SW 1271 (cell line): ENCODE measurements at regions not wholly inside any gene's neighbourhood (a gene's known extent, or its start where the extent isn't known, plus 50 kb on each side); places are given as distances from the start of the nearest gene placed in this dataset.
"Not testable (repeated sequence)": the region's sequence is repeated elsewhere in the genome, so short reads cannot be mapped to it uniquely, and the experiment has no call there.

Experiments
- DNase-seq, 2 experiments: peaks; one replicate each; lab custom pipeline; 2025; lab: John Stamatoyannopoulos, UW

DNA sequence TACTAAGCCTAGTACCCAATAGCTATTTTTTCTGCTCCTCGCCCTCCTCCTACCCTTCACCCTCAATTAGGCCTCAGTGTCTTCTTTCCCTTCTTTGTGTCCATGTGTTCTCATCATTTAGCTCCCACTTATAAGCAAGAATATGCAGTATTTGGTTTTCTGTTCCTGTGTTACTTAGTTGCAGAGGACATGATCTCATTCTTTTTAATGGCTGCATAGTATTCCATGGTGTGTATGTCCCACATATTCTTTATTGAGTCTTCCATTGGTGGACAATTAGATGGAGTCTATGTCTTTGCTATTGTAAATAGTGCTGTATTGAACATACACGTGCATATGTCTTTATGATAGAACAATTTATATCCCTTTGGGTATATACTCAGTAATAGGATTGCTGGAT is 106.9 kb upstream of the NR5A2 start:
- DNase-seq, result no peak

DNA sequence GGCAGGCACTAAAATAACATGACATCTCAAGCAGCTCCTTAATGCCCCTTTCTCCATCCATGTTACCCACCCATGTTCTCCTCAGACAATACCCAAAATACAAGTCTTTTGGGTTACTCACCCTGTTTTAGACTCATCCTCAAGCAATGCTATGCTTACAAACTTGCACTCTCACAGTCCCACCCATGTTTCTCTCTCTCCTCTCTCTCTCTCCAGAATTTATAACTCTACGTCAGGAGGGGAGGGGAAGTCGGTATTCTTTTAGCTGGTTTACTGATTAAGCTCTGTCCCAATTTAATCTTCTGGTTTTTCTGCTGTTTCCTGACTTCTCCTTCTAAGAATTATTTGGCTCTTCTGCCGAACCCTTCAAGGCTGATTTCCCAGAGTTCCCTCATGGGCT is 98.0 kb upstream of the NR5A2 start:
- DNase-seq, result no peak

DNA sequence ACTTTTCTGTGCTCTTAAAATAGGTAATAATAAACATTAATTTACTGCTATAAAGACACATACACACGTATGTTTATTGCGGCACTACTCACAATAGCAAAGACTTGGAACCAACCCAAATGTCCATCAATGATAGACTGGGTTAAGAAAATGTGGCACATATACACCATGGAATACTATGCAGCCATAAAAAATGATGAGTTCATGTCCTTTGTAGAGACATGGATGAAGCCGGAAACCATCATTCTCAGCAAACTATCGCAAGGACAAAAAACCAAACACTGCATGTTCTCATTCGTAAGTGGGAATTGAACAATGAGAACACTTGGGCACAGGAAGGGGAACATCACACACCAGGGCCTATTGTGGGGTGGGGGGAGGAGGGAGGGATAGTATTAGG is 97.4 kb upstream of the NR5A2 start:
- DNase-seq, result not testable (repeated sequence)

DNA sequence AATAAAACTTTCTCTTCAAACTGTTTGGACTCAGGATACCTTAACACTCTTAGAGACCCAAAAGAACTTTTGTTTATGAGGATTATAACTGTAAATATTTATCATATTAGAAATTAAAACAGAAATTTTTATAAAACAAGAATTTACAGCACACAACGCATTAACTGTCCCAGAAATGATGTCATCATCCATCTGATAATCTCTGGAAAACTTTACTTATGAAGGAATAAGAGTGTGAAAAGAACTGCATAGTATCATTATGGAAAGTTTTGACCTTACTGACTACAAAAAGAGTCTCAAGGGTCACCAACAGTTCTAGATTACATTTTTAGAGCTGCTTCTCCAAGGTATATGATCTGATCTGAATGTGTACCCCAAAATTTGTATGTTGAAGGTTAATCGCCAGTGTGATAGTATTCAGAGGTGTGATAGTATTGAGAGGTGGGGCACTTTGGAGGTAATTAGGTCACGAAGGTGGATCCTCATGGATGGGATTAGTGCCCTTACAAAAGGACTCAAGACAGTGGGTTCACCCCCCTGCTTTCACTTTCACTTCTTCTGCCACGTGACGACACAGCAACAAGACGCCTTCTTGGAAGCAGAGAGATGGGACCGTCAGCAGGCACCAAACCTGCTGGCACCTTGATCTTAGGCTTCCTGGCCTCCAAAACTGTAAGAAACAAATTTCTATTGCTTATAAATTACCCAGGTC is 95.7 kb upstream of the NR5A2 start:
- DNase-seq, result no peak

DNA sequence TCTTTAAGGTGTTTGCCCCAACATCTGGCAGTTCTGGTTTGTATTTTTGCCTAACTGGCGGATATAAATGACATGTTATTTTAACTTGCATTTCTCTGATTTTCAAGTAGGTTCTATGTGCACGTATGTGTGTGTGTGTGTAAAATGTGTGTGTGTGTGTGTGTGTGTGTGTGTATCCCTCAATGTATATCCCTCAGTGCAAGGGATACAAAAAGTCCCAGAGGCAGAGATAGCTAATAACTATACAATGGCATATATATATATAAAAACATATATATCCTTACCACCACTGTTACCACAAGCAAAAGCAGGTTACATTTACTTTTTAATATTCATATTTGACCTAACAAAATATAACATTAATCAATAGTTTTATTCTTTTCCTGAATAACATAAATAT is 95.0 kb upstream of the NR5A2 start:
- DNase-seq, result no peak

DNA sequence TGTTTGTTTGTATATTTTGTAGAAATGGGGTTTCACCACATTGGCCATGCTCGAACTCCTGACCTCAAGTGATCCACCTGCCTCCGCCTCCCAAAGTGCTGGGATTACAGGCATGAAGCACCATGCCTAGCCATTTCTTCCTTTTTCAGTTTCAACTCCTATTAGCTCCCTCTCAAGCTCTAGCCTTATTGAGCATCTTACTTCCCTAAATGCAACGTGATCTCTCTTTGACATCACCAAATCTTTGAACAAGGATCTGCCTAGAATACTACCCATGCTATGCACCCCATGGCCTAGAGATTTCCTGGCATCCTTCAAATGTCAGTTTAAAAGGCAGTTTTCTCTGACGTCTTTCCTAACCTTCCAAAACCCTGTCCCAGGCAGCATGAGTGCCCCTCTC is 91.1 kb upstream of the NR5A2 start:
- no peak for DNase-seq

DNA sequence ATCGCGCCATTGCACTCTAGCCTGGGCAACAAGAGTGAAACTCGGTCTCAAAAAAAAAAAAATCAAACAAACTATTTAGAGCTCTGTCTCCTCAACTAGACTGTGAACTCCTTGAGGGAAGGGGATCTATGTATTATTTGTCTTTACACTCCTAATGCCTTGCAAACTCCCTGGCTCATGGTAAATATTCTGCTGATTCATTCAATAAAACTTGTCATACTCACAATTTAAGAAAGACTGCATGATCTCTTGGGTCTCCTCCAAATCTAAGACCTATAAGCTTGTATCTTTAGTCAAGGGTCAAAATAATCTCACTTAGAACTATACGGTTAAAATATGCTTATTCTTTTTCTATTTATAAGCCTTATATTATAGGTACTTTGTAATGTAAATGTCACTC is 90.3 kb upstream of the NR5A2 start:
- DNase-seq, result no peak

DNA sequence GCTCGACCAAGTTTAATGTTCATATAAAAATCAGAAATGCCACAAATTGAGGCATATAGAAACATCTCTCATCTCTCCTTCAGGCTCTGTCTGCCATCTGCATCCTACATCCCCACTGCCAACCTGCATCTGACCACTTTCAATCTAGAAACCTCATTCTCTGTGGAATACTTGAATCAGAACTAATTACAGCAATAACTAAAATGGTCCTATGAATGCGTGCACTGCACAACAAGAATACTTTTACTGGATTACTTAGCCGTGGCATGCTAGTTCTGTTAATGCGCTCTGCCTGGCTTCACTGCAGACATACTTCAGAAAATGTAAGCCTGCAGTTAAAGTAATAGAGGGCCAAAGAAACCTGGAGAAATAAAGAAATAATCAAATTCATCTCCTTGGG is 89.8 kb upstream of the NR5A2 start:
- DNase-seq, result no peak

DNA sequence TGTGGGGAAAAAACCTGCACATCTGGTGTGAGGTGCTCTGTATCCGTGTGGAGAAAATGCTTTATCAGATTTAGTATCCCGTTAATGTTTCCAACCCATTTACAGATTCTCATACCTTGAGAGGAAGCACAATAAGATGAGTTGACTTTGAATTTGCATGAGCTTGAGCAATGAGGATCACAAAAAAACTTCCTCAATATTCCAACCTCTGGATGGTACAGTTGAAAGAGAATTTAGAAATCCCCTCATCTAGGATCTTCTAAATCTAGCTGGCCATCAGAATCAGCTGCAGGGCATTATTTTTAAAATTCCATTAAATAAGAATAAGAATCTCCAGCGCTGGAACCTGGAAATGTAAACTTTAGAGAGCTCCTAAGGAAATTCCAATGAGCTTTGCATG is 82.5 kb upstream of the NR5A2 start:
- DNase-seq, result no peak

DNA sequence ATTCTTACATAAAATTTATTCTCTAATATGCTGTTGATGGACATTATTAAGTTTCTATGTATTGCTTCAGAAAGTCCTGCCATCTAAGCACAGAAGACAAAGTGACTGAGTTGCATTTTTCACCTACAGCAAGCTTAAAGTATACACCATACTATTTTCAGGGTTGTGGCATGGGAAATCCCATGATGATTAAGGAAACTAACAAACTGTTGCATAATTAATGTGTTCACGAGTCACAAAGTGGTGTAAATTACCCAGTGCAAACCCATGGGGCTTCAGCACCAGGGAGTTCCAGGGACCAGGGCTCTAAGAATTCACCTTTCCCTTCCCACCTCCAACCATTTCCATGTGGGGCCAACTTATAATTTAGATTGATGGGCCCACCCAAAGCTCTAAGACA is 81.9 kb upstream of the NR5A2 start:
- DNase-seq, result no peak

DNA sequence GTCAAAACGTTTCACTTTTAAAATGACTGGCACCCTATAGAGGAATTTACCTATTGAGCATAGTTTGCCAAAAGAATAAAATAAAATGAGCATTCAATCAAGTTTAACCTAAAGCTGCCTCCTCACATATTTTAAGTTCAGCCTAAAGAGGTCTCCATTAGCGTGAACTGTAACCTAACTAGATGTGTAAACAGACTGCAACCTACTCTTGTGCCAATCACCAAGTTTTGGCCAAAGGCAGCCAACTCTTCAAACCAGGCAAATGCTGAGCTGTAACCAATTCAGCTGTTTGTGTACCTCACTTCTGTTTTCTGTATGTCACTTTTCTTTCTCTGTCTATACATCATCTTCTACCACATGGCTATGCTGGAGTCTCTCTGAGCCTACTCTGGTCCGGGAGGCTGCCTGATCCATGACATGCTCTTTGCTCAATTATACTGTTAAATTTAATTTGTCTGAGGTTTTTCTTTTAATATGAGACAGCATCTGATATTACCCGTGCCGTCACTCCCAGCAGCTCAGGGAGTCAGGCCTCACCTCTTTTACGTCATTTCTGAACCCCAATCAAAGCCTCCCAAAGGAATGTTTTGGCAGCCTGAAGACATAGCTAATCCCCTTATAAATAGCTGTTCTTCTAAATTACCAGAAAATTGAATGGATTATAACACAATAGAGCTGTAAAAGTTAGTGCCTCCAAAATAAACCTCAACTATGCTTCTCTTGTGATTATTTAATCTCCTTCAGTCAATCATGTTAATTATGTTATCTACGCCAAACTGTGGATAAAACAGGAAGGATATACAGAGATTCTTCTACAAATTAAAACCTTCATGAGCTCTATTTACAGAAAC is 81.0 kb upstream of the NR5A2 start:
- no peak for DNase-seq

DNA sequence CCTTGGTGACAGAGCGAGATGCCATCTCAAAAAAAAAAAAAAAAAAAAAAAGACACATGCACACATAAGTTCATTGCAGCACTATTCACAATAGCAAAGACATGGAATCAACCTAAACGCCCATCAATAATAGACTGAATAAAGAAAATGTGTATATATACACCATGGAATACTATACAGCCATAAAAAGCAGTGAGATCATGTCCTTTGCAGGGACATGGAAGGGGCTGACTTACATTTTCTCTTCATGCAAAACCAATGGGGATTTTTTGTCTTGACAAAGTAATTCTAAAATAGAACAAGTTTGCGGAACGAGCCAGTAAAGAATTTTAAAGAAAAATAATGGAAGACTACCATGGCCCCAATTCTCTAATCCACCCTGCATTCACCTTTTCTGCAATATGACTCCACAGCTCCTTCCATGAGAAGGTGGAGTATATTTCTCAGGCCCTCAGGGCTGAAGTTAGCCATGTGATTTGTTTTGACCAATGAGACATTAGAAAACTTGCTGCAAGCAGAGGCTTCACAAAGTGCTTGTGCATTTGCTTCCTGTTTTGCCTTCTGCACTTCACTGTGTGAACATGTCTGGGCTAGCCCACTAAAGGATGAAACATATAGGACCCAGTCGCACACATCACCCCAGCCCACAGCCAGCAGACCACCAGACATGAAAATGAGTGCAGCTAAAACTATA is 78.8 kb upstream of the NR5A2 start:
- DNase-seq, result no peak

DNA sequence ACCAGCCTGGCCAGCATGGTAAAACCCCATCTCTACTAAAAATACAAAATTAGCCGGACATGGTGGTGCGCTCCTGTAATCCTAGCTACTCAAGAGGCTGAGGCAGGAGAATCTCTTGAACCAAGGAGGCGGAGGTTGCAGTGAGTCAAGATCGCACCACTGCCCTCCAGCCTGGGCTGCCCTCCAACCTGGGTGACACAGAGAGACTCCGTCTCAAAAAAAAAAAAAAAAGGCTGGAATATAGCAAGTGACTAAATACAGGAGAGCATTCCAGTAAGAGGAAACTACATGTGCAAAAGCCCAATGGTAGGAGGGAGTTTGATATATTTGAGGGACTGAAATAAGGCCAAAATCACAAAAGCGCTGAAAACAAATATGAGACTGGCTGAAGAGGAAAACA is 76.5 kb upstream of the NR5A2 start:
- not testable (repeated sequence) for DNase-seq

DNA sequence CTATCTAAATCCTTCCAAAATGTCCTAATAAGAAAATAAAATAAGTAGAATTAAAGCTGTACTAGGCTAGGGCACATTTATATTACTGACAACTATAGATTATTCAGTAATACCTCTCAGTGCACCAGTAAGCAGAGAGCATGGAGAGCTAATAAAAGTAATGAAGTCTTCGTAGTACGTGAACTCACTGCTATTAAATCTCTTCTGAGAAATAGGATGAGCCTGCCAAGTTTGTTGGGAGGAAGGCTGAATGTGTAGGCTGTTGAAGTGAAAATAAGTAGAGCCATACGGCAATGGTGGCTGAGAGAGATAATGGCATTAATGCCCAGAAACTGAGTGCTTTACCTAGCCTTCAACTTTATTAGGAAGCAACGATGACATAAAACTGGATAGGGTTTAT is 73.9 kb upstream of the NR5A2 start:
- DNase-seq, result no peak

DNA sequence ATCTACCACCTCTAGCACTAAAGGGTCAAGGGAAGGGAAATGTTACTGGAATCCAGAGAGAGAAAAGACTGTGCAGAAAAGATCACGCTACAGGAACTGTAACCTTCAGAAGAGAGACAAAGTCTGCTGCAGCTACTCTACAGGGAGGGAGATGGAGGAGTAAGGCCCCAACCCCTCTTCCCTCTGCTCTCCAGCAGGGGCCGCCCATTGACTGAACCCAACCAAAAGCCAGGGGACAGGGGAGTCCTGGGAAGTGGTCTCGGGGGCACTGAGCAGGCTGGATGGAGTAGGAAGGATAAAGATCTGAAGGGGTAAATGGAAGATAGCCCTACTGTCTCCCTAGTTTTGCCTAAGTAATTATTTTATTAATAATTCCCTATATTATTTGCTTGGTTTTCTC is 72.8 kb upstream of the NR5A2 start:
- DNase-seq, result no peak

DNA sequence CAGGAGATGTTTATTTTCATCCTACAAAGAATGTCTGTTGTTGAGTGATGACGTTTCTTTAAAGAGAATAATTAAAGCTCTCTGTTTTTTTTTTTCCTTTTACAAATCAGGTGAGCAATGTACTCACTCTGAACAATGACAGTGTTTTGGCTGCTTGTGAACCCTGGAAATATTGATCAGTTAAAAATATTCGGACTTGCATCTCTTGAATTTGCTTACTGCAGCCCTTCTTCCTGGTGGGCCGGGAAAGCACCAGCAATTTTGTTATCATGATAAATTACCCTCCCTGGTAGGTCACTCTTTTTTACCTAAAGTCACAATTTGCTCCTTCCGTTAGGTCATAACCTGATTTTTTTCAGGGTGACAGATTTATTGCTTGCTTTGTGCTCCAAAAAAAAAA is 72.3 kb upstream of the NR5A2 start:
- DNase-seq, result no peak

DNA sequence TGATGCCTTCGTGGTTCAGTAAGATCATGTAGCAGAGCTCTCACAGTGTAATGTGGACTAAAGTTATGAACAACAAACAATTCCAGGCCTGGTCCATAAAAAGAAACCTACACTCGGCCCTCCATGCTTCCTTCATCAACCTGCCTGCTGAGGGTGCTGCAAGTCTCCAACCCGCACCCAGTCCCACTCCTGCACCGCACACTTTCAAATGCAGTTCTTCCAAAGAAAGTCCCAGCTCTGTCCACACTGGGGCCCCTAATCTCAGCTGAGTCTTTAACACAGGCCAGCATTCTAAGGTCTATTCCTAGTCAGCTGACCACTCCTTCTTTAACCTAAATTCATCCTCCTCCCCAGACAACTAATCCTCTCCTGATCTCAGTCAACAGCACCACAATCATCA is 71.5 kb upstream of the NR5A2 start:
- no peak for DNase-seq

DNA sequence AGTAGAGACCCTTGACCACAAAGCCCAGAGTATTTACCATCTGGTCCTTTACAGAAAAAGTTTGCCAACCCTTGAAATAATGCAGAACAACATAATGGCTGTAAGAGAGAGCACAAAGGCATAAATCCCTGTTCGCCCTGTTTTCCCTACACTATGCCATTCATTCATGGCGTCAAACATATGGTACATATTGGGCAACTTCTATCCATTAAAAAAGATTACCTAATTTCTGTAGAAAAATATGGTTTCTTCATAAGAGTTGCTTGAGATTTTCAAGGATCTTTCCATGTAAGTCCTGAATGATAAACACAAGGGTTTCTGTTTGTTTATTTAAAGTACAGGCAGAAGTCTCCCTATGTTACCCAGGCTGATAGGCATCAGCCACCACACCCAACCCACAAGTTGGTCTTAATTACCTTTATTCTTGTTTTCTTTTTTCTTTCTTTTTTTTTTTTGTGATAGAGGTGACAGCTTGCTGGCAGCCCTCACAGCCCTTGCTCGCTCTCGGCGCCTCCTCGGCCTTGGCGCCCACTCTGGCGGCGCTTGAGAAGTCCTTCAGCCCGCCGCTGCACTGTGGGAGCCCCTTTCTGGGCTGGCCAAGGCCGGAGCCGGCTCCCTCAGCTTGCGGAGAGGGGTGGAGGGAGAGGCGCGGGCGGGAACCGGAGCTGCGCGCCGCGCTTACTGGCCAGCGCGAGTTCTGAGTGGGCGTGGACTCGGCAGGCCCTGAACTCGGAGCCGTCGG is 68.3 kb upstream of the NR5A2 start:
- no peak for DNase-seq

DNA sequence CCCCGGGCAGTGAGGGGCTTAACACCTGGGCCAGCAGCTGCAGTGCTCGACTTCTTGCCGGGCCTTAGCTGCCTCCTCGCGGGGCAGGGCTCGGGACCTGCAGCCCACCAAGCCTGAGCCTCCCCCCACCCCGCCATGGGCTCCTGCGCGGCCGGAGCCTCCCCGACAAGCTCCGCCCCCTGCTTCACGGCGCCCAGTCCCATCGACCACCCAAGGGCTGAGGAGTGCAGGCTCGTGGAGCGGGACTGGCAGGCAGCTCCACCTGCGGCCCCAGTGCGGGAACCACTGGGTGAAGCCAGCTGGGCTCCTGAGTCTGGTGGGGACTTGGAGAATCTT is 67.8 kb upstream of the NR5A2 start:
- DNase-seq, result no peak

DNA sequence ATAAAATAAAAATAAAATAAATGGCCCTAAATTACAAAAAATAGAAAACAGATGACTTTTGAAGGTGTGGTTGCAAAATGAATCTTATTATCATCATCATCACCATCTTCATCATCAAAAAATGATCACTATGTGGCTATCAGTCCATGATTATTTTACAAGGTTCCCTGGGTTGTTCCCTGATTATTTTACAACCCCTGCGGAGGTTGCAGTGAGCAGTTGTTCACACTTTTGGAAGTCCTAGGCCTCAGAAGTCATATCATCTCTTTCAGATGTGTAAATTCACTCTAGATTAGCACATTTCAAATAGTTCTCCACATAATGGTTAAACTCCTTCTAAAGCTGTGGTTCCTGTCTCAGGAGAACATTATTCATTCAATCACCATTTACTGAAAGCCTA is 57.4 kb upstream of the NR5A2 start:
- no peak for DNase-seq

DNA sequence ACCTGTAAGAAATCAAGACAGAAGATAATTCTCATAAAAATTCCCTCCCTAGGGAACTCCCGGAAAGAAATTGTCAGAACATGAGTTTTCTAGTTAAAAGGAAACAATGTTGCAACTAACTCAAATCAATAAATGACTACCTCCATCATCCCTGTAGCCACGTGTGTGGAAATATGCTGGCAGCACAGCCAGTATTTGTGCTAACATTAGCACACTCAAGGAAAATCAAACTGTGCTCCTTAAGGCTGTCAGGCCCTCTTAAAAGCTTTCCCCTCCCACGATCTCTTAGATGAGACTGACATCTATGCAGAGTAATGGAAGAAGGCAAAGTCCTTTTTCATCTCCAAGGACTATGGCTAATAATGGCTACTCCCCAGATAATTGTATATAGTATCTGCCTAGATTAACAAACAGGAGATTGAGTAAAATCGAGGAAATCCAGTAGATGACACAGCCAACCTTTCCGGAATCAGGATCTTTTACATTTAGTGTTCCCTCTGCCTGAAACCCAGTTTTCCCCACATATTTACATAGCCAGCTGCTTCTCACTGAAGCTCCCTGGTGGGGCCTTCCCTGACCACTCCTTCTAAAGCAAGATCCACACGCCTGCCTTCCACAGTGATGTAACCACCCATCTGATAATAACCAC is 50.9 kb upstream of the NR5A2 start:
- DNase-seq, result no peak
